Dedifferentiated amniotic fluid mesenchymal stem cell (primary cell): ENCODE measurements at regions not wholly inside any gene's neighbourhood (a gene's known extent, or its start where the extent isn't known, plus 50 kb on each side); places are given as distances from the start of the nearest gene placed in this dataset.
"Not testable (repeated sequence)": the region's sequence is repeated elsewhere in the genome, so short reads cannot be mapped to it uniquely, and the experiment has no call there.

Source experiments
- DNase-seq: peaks from one replicate; pipeline ENCODE4 v3.0.0-alpha.2; 2016; ENCODE audit errors: extremely low spot score

DNA sequence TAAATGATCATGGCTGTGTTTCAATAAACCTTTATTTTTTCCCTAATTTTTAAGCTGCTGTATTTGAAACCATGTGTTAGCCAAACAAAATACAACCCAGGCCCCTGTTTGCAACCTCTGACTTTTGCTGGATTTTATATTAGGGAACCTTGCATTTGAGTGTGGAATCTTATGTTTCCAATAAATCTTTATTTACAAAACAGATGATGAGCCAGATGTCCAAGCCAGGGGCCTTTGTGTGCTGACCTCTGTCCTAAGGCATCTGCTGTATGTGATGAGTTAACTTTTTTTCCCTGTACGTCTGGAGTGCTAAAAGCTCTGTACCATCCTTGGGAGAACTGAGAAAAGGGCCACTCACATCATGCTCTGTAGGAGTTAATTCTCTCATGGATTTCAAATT lies 162.9 kb downstream of the TRIB2 start:
- no peak for DNase-seq

DNA sequence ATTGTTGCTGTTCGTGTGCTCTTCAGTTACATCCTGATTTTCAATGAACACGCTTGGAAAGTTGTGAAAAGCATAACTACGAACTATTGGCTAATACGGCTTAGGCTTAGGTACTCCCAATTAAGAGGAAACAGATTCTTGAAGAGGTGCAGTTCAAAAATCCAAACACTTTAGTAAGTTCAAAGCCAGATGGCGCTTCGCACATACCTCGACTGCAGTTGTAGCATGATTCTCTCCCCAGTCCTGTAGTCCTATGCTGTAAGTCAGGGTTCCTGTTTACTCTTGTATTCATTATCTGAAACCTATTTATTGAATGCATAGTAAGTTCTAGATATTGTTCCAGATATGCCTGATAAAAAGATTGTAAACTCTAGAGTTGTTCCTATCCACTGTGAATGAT lies 165.2 kb downstream of the TRIB2 start:
- no peak for DNase-seq

DNA sequence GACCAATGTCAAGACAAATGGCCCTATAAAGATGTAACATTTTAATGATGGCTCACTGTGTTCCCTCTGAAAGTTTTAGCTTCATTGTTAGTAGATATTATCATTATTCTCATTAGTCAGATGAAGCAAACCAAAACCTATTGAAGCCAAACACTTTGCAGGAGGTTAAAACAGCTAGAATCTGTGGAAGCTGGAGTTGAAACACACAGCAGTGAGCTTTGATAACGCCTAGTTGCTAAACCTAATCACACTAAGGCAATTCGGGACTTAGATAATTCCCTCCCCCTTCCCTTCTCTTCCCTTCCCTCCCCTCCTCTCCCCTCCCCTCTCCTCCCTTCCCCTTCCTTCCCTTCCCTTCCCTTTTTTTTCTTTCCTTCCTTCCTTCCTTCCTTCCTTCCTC lies 165.7 kb downstream of the TRIB2 start:
- DNase-seq = no peak

DNA sequence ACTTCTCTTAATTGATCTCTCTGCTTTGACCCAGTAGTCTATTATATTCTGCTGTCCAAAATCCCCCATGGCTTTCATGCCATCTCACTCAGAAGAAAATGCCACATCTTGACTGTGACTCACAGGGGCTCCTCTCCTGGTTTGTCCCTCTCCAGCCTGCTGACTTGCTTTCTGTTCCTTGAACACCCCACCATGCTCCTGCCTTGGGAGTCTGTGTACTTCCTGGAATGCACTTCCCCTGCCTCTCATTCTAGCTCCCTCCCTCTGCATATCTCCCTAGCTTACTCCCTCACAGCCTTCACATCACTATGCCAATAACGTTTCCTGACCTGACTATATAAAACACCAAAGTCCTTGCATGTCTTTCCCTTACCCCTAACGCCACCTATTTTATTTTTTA lies 167.2 kb downstream of the TRIB2 start:
- no peak for DNase-seq

DNA sequence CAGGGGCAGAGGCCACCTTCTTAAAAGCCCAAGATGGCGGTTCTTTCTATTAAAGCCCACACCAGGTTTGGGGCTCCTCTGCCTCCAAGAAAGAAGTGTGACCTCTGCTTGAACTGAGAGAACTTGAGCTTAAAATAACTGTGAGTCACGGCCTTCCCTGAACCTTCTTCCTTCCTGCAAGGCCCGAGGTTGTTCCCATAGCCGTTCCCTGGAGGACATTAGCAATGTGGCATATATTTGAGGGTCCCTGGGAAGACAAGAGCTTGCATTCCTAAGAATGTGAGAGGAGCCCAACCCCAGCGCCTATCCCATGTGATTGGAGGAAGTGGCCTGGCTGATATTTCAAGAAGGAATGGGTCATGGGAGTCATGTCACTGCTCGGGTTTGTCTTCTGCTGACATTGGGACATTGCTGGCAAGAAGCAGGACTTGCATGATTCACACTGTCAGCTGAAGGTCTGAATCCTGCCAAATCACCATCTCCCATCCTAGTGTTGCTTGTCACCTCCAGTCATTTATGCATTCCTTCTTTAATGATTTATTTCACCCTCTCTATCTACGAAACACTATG lies 168.1 kb downstream of the TRIB2 start:
- no peak for DNase-seq

DNA sequence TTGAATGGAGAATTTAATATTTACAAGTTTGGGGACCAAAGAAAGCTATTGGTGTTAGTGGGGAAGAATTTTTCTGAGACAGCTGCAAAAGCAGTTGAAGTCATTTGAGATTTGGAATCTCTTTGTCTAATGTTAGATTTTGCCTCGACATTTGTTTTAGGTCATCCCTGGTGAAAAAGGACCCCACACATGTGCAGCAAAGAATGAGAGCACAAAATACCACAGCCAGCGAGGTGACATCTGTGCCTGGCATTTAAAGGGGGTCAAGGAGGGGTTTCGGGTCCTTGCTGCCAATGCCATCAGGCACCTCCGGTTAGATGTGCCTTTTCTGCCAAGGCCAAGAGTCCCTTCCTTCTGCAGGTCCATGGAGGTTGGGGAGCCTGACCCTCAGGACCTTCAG lies 173.3 kb downstream of the TRIB2 start:
- DNase-seq = no peak

DNA sequence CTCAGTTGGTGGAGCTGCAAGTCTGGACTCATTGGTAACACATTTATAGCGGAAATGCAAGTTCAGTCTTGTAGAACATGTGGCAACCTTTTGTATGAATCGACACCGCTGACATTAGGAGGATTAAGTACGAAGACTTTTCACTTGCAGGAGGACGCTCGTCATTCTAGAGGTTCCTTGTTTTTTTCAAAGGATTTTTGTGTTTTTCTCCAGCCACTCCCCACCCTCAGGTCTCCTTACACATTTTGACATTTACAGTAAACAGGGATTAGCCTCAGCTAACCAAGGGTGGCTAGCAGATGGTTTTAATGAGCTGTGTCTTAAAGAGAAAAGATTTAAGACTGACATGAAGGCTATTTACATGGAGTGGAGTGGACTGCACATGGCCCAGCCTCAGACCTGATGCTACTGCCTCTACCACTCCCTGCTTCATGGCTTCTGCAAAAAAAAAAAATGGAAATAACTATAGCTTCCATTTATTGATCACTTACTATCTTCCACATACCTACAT lies 173.8 kb downstream of the TRIB2 start:
- DNase-seq = no peak

DNA sequence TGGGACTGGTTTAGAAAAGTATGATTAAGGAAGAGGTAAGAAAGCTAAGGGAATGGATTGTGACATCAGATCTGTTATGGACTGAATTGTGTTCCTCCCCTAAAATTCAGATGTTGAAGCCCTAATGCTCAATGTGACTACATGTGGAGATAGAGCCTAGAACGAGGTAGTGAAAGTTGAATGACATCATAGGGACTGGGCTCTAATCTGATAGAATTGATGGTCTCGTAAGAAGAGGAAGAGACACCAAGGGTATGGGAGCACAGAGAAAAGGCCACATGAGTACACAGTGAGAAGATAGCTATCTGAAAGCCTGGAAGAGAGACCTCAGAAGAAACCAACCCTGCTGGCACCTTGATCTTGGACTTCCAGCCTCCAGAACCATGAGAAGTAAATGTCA lies 178.3 kb downstream of the TRIB2 start:
- DNase-seq = no peak

DNA sequence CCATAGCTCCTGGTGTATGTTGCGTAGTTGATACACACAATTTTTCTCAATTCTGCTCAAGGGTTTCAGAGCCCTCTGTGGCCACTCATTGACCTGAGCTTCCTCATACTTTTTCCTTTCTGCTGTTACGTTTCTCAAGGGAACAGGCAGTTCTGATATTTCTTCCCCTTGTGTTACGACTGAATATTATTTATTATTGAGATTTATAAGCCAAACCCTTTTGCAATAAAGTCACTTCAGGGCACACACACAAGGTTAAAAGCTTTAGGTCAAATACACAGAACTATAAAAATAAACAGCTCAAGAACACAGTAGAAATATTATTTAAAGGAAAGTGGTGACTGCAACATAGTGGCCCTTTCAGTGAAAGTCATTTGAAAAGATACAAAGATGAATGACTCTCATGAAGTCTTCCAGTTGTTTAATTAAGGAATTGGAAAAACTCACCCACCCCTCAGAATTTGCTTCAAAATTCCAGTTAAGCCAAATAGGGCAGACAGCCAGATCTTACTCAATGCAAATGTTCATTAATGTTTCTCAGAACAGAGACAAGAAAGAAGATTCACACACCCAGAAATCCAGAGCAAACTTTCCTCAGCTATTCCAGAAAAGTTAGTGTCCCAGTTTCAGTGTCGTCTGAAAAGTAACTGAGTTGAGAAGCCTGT lies 179.7 kb downstream of the TRIB2 start:
- no peak for DNase-seq

DNA sequence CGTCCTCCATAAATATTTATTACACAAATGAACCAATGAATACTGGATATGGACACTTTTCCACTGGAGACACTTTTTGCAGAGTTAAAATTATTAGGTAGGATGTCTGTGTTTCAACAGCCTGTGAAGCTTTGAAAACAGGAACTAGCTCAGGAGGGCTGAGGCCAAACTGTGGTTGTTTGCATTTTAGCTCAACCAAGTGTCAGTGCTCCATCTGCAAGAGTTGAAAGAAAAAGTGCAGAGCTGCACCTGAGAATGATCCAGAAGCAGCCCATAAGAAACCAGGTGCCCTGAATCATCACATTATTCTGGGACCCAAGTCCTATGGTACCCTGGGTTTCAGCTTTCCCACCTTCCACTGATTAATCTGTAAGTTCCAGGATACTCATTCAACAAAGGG lies 180.4 kb downstream of the TRIB2 start:
- DNase-seq = no peak

DNA sequence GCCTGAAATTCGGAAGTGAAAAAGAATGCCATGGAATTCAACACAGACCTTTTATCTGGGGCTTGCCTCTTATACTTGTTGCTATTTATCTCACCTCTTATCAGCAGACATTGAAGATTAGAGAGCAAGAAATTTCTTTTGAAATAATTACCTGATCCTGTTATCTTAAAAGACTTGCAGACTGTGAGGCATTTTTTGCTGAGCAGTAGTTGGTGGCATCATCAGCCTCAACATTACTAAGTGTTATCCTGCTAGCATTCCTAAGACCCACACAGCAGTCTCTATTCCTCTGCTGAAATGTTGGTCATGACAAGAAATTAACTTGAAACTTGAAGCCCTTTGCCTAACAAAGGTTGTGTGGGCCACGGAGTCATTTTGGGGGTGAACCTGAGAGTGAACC lies 186.5 kb downstream of the TRIB2 start:
- no peak for DNase-seq

DNA sequence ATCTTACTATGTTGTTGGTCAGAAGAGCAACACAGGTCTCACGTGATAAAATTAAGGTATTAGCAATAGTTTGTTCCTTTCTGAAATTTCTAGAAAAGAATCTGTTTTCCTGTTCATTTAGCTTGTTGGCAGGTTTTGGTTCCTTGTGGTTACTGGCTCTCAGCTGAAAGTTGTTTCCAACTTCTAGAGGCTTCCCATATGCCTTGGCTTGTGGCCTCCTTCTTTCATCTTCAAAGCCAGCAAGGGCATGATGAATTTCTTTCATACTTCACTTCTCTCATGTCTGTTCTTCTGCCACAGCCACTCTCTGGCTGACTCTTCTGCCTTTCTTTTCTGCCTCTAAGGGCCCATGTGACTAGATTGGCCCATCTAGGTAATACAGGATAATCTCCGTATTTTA lies 193.7 kb downstream of the TRIB2 start:
- DNase-seq = no peak

DNA sequence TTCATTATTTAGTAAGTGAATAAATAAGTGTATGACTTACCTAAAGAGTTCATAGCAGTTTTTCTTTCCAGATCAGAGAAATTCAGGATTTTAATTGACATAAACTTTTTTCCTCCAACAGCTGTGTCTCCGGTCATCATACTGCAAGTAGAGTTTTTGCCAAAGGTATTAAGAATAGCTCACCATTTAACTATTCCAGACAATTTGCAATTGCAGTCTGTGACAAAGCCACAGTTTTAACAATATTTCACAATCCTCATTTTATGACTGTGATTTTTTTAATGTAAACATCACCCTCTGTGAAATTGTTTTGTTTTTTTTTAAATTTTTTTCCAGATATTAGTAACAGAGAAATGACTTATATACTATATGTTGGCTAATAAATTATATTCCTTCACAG lies 199.1 kb downstream of the TRIB2 start:
- DNase-seq = no peak

DNA sequence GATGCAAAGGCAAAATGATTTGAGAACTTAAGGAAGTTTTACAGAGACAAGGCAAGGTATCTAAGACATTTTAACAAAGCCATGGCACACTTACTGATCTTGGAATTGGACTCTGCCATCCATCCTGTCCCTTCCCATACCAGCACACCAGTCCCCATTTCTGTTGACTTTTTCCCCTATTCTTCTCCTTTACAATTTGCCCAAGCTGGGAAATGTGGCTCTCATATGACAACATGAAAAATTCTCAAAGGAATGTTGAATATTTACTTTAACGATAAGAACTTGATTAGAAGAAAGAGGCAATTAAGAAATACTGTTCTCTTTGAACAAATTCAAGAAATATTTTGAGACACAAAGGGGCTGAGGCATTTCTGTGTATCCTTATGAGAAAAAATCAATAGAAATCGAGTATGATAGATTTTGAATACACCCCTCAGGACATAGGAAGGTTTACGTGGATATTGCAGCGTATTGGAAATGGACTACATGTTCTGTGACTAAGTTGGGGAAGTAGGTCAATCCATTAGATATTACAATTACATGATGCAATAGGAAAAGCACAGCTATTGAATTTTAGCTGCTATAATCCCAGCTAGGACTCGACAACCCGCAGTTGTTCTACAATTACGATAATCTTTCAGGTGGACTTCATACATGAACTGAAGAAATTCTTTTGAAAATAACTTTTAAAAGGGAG lies 201.6 kb downstream of the TRIB2 start:
- no peak for DNase-seq

DNA sequence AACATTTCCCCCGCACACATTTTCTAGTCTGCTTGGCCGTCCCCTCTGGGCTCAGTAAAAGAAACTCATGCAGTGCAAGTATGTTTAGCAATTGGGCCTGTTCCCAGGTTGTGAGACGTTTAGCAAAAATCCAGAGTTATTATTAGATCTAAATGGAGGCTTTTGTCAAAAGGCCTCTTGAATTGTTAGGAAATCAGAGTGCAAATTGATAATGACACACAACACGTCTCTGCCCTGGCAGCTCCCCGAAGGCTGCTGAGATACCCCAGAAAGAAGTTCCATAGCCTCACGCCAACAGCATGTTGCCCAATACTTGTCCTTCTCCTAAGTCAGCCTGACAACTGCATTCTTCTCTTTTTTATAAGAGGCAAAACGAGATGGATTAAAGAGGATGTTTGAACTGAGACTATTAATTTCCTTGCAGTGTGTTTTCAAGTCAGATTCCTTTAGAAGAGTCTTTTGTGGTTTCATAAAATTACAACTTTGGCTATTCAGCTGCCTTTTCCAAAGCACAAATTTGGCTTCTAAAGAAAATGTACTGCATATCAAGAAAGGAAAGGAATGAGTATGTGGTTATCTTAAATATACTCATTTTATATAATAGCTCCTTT lies 202.2 kb downstream of the TRIB2 start:
- DNase-seq = peak; percentile 58

DNA sequence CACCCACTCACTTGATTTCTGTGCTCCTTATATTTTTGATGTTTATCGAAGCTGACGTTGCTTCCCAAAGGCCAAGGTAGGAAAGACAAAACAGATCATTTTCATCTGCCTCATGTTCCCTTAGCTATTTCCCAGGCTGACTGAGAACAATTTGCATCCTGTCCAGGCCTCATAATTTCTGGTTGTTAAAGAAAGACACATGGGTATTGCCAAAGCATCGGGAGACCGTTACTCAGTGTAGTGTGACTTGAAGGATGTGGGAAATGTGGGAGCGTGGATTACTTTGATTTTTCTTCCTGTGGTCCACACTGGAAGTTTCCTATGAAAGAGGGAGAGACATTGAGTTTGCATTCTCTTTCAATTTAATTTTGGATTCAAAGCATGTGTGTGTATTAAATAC lies 204.6 kb downstream of the TRIB2 start:
- DNase-seq = no peak

DNA sequence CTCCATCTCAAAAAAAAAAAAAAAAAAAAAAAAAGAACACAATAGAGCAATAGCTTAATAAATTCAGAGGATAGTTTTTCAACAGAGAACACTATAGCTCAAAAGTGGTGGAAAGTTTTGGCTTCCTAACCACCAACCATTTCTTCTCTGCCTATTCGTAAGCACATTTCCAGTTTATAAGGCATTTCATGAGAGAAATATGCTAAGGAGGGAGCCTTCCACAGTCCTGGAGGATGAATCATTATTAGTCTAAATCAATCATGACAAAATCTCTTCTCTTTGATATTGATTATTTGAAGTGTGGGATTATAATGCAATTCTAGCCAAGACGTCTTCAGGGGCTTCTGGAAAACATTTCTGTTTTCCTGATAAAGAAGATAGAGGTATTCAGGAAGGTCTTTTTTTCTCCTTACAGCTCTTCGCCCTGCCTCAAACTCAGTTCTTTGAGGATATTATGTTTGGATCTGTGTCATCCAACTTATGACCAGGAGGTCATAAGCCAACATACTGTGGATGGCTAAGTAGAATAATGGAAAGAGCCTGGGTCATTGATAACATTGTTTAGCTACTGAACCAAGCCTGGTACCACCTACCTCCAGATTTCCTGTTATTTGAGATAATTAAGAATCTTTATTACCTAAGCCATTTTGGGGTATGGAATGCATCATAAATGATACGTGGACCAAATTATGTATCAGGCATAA lies 207.3 kb downstream of the TRIB2 start:
- DNase-seq = no peak

DNA sequence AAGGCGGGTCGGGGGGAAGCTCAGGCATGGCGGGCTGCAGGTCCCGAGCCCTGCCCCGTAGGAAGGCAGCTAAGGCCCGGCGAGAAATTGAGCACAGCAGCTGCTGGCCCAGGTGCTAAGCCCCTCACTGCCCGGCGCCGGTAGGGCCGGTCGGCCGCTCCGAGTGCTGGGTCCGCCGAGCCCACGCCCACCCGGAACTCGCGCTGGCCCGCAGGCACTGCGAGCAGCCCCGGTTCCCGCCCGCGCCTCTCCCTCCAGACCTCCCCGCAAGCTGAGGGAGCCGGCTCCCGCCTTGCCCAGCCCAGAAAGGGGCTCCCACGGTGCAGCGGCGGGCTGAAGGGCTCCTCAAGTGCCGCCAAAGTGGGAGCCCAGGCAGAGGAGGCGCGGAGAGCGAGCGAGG lies 209.9 kb downstream of the TRIB2 start:
- not testable (repeated sequence) for DNase-seq

DNA sequence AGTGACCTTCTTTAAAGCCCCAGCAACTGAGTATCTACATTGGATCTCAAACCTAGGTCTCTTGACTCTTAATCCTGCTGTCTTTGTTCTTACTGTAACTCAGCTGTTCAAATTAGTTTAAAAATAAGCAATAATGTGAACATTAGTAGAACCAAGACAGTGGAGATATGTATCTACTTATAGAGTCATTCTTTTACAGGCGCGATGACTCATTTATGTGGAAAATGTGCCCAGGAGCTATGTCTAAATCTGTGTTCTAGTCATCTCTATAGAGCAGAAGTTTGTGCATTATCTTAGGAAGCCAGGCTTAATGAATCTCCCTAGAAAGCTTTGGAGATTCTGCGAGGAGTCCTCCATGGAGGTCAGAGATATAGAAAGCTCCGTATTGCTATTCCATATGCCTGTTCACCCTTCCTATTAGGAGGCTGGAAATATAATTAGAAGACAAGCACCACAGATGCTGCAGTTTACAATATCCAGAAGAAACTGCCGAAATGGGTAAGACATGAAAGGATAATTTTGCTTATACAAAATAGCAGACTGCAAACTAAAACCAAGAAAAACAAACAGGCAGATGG lies 211.6 kb downstream of the TRIB2 start:
- peak; percentile 69 for DNase-seq

DNA sequence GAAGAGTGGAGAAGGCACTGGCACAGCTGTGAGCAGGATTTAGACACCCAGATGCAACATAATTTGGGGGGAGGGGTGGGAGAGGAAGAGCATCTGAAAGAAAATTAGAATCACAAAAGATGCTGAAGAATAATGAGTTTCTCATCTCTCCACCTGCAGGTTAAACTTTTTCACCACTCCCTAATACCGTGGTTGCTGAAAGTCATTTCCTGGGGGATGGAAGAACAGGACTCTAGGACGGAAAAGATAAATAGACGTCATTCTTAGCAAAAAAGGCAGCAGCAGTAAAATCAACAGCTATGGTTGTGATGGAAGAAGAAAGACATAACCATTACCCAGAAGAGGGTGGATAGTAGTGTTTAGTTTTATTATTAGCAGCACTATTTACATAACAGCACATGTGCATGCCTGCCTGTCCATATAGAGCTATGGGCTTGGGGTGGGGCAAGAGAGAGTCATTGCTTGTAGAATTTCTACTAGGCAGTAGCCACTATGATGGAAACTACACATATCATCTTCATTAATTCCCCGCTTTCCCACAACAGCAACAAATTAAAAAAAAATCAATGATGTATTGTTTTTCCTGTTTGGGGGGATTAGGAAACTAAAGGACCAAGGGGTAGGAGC lies 212.2 kb downstream of the TRIB2 start:
- DNase-seq = no peak

DNA sequence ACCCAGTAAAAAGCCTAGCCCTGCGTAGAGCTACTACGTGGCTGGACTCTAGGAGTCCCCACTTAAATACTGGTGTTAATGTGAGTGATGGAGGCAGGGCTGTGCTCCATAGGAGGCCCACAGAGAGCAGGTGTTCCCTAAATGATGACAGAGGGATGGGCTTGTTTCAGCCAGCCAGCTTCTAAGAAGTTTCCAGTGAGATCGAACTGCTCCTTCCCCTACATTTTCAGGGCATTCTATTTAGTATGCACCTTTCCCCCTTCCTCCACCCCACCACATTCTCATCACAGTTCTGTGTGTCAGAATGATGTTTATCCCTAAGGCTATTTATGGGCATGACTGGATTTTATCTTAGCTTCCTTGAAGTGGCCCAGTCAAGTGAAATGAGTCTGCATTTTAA lies 213.0 kb downstream of the TRIB2 start:
- DNase-seq = no peak
